Right atrium auricular region (tissue), 2 donors: ENCODE measurements at regions not wholly inside any gene's neighbourhood (a gene's known extent, or its start where the extent isn't known, plus 50 kb on each side); places are given as distances from the start of the nearest gene placed in this dataset.

ENCODE experiments used
- DNase-seq: peaks from one replicate; pipeline ENCODE4 v3.0.0-alpha.2; 2019; ENCODE audit warnings: low spot score
- H3K27ac ChIP-seq, 2 donors: fragments of 200-600 bp; sonication (generic); 1 replicate in 1 of 2; 2 replicates in 1 of 2; pipeline ENCODE4 v1.5.1; 2016 to 2019
- H3K27me3 ChIP-seq, 2 donors: fragments of 200-600 bp; sonication (generic); one replicate each; pipeline versions ENCODE4 v1.5.1 to v1.6.0; 2017 to 2019
- H3K36me3 ChIP-seq: fragments of 200-600 bp; sonication (generic); one replicate; pipeline ENCODE4 v1.5.1; 2016
- H3K4me1 ChIP-seq, 2 donors: fragments of 200-600 bp; sonication (generic); one replicate each; pipeline versions ENCODE4 v1.5.1 to v1.6.0; 2017 to 2019
- H3K4me3 ChIP-seq, 2 donors: fragments of 200-600 bp; sonication (generic); 1 replicate in 1 of 2; 2 replicates in 1 of 2; pipeline ENCODE4 v1.5.1; 2017 to 2019; ENCODE audit warnings: mild to moderate bottlenecking in 1 of 2, moderate library complexity in 1 of 2
- H3K9me3 ChIP-seq, 2 donors: fragments of 200-600 bp; sonication (generic); one replicate each; pipeline ENCODE4 v1.5.1; 2019
- TF ChIP-seq, protein P1 (sequence below), 2 donors: fragments of 200-600 bp; sonication (generic); IDR thresholded peaks; one replicate each; pipeline ENCODE4 v1.5.1; 2019; ENCODE audit warnings: antibody characterized with exemption in 2 of 2

DNA sequence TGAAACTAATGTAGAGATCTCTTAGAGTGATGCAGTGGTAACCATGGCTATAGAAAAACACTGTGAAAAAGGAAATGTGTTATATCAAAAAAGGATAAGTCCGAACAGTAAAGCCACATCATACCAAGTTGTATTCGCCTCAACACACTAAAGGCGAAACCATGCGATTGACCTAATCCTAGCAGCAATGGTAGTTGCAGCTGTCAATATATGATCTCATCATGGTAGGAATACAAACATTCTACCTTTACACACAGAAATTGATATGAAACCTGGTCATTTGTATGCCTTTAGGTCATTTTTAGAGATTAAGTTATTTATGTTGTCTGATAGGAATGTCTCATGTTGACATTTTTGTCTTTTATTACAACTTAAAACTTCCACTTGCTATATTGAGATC is 271.9 kb downstream of the SLITRK6 start:
- H3K4me1 ChIP-seq, result no peaks in the 10 kb centered on the region

DNA sequence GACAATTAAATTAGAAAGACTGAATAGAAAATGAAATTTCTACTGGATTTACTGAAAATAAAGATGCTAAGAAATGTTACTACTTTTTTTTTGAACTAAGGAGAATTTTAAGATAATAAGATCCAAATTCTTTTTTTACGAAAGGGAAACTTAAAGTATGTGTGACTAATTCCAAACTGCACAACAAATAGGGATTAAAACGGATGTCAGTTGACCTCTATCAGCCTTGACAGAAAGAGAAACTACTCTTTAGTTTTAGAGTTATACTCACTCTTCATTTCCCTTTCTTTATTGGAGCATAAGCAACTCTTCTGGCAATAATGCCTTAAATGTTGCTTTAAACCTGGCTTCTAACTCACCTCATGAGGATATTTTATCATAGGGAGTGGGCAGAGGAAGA is 273.8 kb downstream of the SLITRK6 start:
- Histone ChIP-seq H3K4me3 (no peak overlapping the region), H3K9me3 (no peaks in the 10 kb centered on the region), H3K36me3 (no peaks in the 10 kb centered on the region), H3K4me1 (no peaks in the 10 kb centered on the region), H3K27me3 (no peaks in the 10 kb centered on the region), H3K27ac (no peak overlapping the region)
- no peak for DNase-seq
- TF ChIP-seq, protein P1, sequence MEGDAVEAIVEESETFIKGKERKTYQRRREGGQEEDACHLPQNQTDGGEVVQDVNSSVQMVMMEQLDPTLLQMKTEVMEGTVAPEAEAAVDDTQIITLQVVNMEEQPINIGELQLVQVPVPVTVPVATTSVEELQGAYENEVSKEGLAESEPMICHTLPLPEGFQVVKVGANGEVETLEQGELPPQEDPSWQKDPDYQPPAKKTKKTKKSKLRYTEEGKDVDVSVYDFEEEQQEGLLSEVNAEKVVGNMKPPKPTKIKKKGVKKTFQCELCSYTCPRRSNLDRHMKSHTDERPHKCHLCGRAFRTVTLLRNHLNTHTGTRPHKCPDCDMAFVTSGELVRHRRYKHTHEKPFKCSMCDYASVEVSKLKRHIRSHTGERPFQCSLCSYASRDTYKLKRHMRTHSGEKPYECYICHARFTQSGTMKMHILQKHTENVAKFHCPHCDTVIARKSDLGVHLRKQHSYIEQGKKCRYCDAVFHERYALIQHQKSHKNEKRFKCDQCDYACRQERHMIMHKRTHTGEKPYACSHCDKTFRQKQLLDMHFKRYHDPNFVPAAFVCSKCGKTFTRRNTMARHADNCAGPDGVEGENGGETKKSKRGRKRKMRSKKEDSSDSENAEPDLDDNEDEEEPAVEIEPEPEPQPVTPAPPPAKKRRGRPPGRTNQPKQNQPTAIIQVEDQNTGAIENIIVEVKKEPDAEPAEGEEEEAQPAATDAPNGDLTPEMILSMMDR (IDR thresholded peaks at IDR 0.05), result no peak

More for the DNA sequence above, 271.9 kb downstream of the SLITRK6 start:
- Histone ChIP-seq H3K27ac (no peak overlapping the region), H3K9me3 (no peaks in the 10 kb centered on the region), H3K4me3 (no peak overlapping the region), H3K27me3 (no peaks in the 10 kb centered on the region), H3K36me3 (no peaks in the 10 kb centered on the region)
- TF ChIP-seq, protein P1 (IDR thresholded peaks at IDR 0.05), result no peak
- DNase-seq, result no peak

DNA sequence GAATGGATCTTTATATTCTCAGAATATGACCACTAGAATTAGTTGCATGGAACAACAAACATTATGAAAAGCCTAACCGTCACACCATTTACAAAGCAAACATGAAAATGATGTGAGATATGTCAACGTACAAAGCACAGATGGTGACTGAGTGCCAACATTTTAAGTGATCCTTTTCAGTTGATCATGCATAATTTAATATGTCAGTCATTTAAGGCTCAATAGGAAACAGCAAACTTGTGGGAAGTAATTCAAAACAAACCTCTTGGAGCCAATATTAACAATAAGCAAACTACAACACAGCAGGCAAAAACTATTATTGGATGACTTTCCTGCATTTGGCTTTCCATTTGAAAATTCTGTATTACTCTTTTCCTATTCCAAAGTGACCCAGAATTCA is 277.6 kb downstream of the SLITRK6 start:
- TF ChIP-seq, protein P1 (IDR thresholded peaks at IDR 0.05), result no peak
- Histone ChIP-seq H3K4me1 (no peaks in the 10 kb centered on the region), H3K27me3 (no peaks in the 10 kb centered on the region), H3K9me3 (no peaks in the 10 kb centered on the region), H3K27ac (no peak overlapping the region), H3K36me3 (no peaks in the 10 kb centered on the region), H3K4me3 (no peak overlapping the region)
- DNase-seq, result no peak

DNA sequence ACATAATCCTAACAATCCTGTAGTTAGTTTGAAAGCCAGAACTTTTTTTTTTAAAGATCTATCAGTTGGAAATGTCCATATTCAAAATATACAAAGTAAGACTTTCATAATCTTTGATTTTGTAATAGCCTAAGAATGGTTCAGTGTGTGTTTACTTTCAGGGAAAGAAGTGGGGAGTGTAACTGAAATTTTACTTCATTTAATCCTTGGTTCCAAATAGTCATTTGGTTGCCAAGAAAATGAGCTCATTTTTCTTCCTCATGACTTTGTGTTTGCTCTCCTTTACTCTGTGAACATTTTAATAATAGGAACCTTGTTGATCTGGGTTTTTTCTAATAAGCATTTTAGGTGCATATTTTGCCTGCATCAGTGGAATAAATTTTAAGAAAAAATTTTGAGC is 278.8 kb downstream of the SLITRK6 start:
- H3K27ac ChIP-seq, result no peak overlapping the region

DNA sequence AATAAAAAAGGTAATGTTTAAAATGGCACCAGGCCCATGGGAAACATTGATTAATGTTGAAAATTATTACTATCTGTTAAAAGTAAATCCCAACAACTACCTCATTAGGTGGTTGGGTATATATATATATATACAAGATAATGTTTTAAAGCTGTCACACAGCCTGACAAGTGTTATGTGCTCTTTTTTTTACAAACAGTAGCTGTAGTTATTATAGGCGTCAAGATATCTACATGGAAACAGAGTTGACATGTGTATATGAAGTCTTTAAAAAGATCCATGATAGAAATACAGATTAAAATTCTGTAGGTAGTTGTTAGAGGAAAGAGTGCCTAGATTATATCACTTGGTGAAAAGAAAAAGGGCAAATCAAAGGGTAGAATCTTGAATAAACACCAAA is 279.9 kb downstream of the SLITRK6 start:
- H3K4me1 ChIP-seq, result no peaks in the 10 kb centered on the region
- DNase-seq, result no peak
- no peak overlapping the region for H3K4me3 ChIP-seq
- H3K27ac ChIP-seq, result no peak overlapping the region
- H3K27me3 ChIP-seq, result no peaks in the 10 kb centered on the region
- no peaks in the 10 kb centered on the region for H3K9me3 ChIP-seq
- no peaks in the 10 kb centered on the region for H3K36me3 ChIP-seq
- TF ChIP-seq, protein P1 (IDR thresholded peaks at IDR 0.05), result no peak

More for the DNA sequence above, 278.8 kb downstream of the SLITRK6 start:
- no peaks in the 10 kb centered on the region for H3K4me1 ChIP-seq
- H3K27me3 ChIP-seq, result no peaks in the 10 kb centered on the region
- TF ChIP-seq, protein P1 (IDR thresholded peaks at IDR 0.05), result no peak
- H3K9me3 ChIP-seq, result no peaks in the 10 kb centered on the region
- no peak overlapping the region for H3K4me3 ChIP-seq
- no peak for DNase-seq
- no peaks in the 10 kb centered on the region for H3K36me3 ChIP-seq

DNA sequence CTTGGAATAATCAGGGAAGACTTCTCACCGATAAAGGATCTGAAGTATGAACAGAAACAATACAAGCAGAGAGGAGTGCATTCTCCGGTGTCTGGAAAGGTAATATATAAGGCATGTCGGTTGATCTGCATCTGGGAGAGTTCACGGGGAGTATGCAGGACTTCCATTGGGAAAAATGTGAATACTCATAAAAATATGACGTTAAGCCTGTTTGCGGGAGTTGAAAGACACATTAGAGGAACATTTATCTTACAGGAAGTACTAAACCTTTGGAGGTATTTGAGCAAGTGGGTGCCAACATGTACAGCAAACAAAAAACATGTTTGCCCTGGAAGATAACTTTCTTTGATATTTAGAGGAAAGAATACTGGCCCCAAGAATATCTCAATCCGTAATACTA is 286.8 kb downstream of the SLITRK6 start:
- no peaks in the 10 kb centered on the region for H3K27me3 ChIP-seq
- no peak overlapping the region for H3K4me3 ChIP-seq
- H3K36me3 ChIP-seq, result no peaks in the 10 kb centered on the region
- no peaks in the 10 kb centered on the region for H3K9me3 ChIP-seq
- no peak for DNase-seq
- no peak overlapping the region for H3K27ac ChIP-seq
- TF ChIP-seq, protein P1 (IDR thresholded peaks at IDR 0.05), result no peak
- no peaks in the 10 kb centered on the region for H3K4me1 ChIP-seq
